ENCODE measurements at regions not wholly inside any gene's neighbourhood (a gene's known extent, or its start where the extent isn't known, plus 50 kb on each side); places are given as distances from the start of the nearest gene placed in this dataset.

GRCh38 chr6:67885081-67886033 is 749.7 kb upstream of the ADGRB3 start:
- H3K27ac ChIP-seq (ENCODE audit: low read depth in 2 of 2, low read length in 2 of 2), result no peak overlapping the region
- no peak for TF ChIP-seq CTCF (IDR thresholded peaks at IDR 0.05; ENCODE audit: borderline replicate concordance, extremely low read depth, insufficient read depth)
- H3K9ac ChIP-seq (ENCODE audit: low read length in 3 of 3), result no peak overlapping the region
- no peak for DNase-seq
- intact Hi-C loops (cut with DNase I), result no loop called here
- no peaks in the 10 kb centered on the region for H3K4me1 ChIP-seq (ENCODE audit: control insufficient read depth in 2 of 3, insufficient read depth in 2 of 3, low read depth in 1 of 3, low read length in 3 of 3)
- no peak for FAIRE-seq
- H3K27me3 ChIP-seq (ENCODE audit: control insufficient read depth, insufficient read depth, low read length), result no peaks in the 10 kb centered on the region
- no peaks in the 10 kb centered on the region for H3K9me3 ChIP-seq (ENCODE audit: control insufficient read depth in 2 of 3, insufficient read depth in 1 of 3, low read length in 3 of 3)
- no peak overlapping the region for H3K4me3 ChIP-seq (ENCODE audit: low read length in 3 of 3)
- H3K36me3 ChIP-seq (ENCODE audit: control insufficient read depth in 2 of 3, insufficient read depth in 3 of 3, low read length in 3 of 3), result no peaks in the 10 kb centered on the region

DNA sequence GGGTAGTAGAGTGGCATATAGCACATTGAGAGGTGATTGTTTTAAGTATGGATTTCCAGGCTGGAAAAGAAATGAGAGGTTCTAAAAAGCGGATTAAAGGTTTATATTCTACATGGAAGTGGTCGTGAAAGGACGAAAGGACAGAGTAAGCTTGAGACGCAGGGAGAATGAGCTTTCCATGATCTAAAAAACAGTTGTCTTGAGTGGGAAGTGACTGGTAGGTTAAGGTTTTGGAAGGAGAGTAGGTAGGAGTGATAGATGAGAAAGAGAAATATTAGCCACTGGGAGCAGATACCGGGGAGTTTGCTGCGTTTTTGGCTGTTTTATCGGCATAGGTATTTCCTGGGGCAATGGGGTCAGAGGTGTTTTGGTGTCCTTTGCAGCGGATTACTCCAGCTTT is 750.6 kb upstream of the ADGRB3 start:
- no peak for FAIRE-seq
- Histone ChIP-seq H3K9ac (ENCODE audit: low read length in 3 of 3) (no peak overlapping the region), H3K27ac (ENCODE audit: low read depth in 2 of 2, low read length in 2 of 2) (no peak overlapping the region), H3K4me1 (ENCODE audit: control insufficient read depth in 2 of 3, insufficient read depth in 2 of 3, low read depth in 1 of 3, low read length in 3 of 3) (no peaks in the 10 kb centered on the region), H3K36me3 (ENCODE audit: control insufficient read depth in 2 of 3, insufficient read depth in 3 of 3, low read length in 3 of 3) (no peaks in the 10 kb centered on the region), H3K27me3 (ENCODE audit: control insufficient read depth, insufficient read depth, low read length) (no peaks in the 10 kb centered on the region), H3K9me3 (ENCODE audit: control insufficient read depth in 2 of 3, insufficient read depth in 1 of 3, low read length in 3 of 3) (no peaks in the 10 kb centered on the region), H3K4me3 (ENCODE audit: low read length in 3 of 3) (no peak overlapping the region)
- DNase-seq, result no peak
- intact Hi-C loops (cut with DNase I), result no loop called here
- TF ChIP-seq CTCF (IDR thresholded peaks at IDR 0.05; ENCODE audit: borderline replicate concordance, extremely low read depth, insufficient read depth), result no peak

DNA sequence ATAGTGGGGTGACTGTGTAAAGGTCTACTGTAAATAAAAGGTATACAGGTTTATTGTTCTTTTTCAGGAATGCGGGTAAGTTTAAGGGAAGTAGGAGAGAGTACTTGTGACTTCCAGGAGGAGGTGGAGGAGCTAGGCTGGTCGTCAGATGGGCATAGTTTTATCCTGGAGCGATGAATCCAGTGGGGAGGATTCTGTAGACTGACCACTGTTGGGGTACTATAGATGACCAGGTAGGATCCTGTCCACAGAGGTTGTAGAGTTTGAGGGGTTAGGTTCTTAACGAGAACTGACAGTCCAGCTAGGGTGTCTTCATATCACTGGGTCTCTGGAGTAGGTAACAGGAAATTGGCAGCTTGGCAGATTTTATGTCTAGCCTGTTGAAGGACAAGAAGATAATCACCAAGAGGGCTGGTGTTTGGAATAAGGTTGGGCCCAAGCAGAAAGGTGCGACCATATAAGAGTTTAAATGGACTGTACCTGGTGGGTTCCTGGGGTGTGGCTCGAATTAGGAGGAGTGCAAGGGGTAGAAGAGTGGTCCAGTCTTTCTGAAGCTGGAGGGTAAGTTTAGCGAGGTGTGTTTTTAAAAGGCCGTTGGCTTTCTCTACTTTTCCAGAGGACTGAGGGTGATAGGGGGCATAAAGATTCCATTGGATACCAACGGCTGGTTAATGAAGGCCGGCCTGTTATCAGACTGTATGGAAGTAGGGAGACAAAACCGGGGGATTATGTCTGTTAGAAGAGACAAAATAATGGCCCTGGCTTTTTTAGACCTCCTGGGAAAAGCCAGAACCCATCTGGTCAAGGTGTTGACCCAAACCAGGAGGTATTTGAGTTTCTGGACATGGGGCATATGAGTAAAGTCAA is 751.3 kb upstream of the ADGRB3 start:
- no peaks in the 10 kb centered on the region for H3K27me3 ChIP-seq (ENCODE audit: control insufficient read depth, insufficient read depth, low read length)
- no peak for TF ChIP-seq CTCF (IDR thresholded peaks at IDR 0.05; ENCODE audit: borderline replicate concordance, extremely low read depth, insufficient read depth)
- H3K27ac ChIP-seq (ENCODE audit: low read depth in 2 of 2, low read length in 2 of 2), result no peak overlapping the region
- H3K4me3 ChIP-seq (ENCODE audit: low read length in 3 of 3), result no peak overlapping the region
- DNase-seq (no peak), FAIRE-seq (no peak)
- no peaks in the 10 kb centered on the region for H3K9me3 ChIP-seq (ENCODE audit: control insufficient read depth in 2 of 3, insufficient read depth in 1 of 3, low read length in 3 of 3)
- H3K36me3 ChIP-seq (ENCODE audit: control insufficient read depth in 2 of 3, insufficient read depth in 3 of 3, low read length in 3 of 3), result no peaks in the 10 kb centered on the region
- no peaks in the 10 kb centered on the region for H3K4me1 ChIP-seq (ENCODE audit: control insufficient read depth in 2 of 3, insufficient read depth in 2 of 3, low read depth in 1 of 3, low read length in 3 of 3)
- H3K9ac ChIP-seq (ENCODE audit: low read length in 3 of 3), result no peak overlapping the region
- intact Hi-C loops (cut with DNase I), result no loop called here
